Smooth muscle cell (in vitro differentiated cells): ENCODE measurements at regions not wholly inside any gene's neighbourhood (a gene's known extent, or its start where the extent isn't known, plus 50 kb on each side); places are given as distances from the start of the nearest gene placed in this dataset.

ENCODE experiments used
- DNase-seq: peaks from one replicate; lab custom pipeline; 2025; ENCODE audit not compliant: unreplicated experiment; lab: John Stamatoyannopoulos, UW
- H2AFZ ChIP-seq: fragments of 200-600 bp; sonication (generic); 2 replicates; pipeline ENCODE4 v1.6.0; 2016; ENCODE audit warnings: antibody characterized with exemption, low read depth, mild to moderate bottlenecking
- H3F3A ChIP-seq: fragments of 200-600 bp; sonication (generic); 2 replicates; pipeline ENCODE4 v1.6.0; 2017; ENCODE audit warnings: antibody characterized with exemption, low read depth
- H3K27ac ChIP-seq: fragments of 200-600 bp; sonication (generic); 2 replicates; pipeline ENCODE4 v1.5.1; 2016; ENCODE audit warnings: low read depth, mild to moderate bottlenecking
- H3K27me3 ChIP-seq: fragments of 200-600 bp; sonication (generic); 2 replicates; pipeline ENCODE4 v1.6.1; 2016; ENCODE audit warnings: low read depth, mild to moderate bottlenecking
- H3K36me3 ChIP-seq: fragments of 200-600 bp; sonication (generic); 2 replicates; pipeline ENCODE4 v1.5.1; 2016; ENCODE audit warnings: low read depth
- H3K4me1 ChIP-seq: fragments of 200-600 bp; sonication (generic); 2 replicates; pipeline ENCODE4 v1.5.1; 2016; ENCODE audit warnings: low read depth
- H3K4me2 ChIP-seq: fragments of 200-600 bp; sonication (generic); 2 replicates; pipeline ENCODE4 v1.6.0; 2016; ENCODE audit warnings: mild to moderate bottlenecking
- H3K4me3 ChIP-seq: fragments of 200-600 bp; sonication (generic); 2 replicates; pipeline ENCODE4 v1.5.1; 2016; ENCODE audit warnings: mild to moderate bottlenecking
- H3K79me2 ChIP-seq: fragments of 200-600 bp; sonication (generic); 2 replicates; pipeline ENCODE4 v1.6.0; 2016; ENCODE audit warnings: low read depth, mild to moderate bottlenecking
- H3K9ac ChIP-seq: fragments of 200-600 bp; sonication (generic); 2 replicates; pipeline ENCODE4 v1.6.0; 2016; ENCODE audit warnings: low read depth
- H3K9me3 ChIP-seq: fragments of 200-600 bp; sonication (generic); replicated peaks from 2 replicates; pipeline ENCODE4 v1.5.1; 2016; ENCODE audit warnings: low read depth
- H4K20me1 ChIP-seq: fragments of 200-600 bp; sonication (generic); 2 replicates; pipeline ENCODE4 v1.6.0; 2016; ENCODE audit warnings: low read depth
- CTCF ChIP-seq: fragments of 200-600 bp; sonication (generic); IDR thresholded peaks from 2 replicates; pipeline ENCODE4 v1.5.1; 2017; ENCODE audit warnings: borderline replicate concordance, mild to moderate bottlenecking, antibody characterized with exemption; ENCODE audit not compliant: insufficient read depth, poor library complexity, severe bottlenecking
- WGBS: methylation state at CpG from one replicate; pipeline ENCODE4 v1.1.7; 2016; ENCODE audit warnings: low lambda C conversion rate; 5-methylcytosine and 5-hydroxymethylcytosine counted together

- Histone ChIP-seq H3K9me3 (no peaks in the 10 kb centered on the region), H3K79me2 (no peaks in the 10 kb centered on the region), H3K27me3 (no peaks in the 10 kb centered on the region), H3K4me3 (no peak overlapping the region), H3K4me1 (no peaks in the 10 kb centered on the region), H3K9ac (no peak overlapping the region), H3K4me2 (no peak overlapping the region), H2AFZ (no peak overlapping the region), H3K36me3 (no peaks in the 10 kb centered on the region), H3F3A (no peaks in the 10 kb centered on the region), H3K27ac (no peak overlapping the region), H4K20me1 (no peaks in the 10 kb centered on the region)
- TF ChIP-seq CTCF: no peak
- DNase-seq: no peak
Observed at GRCh38 chr9:84604223-84604622, 65.3 kb upstream of the NTRK2 start.

GRCh38 chr9:84609779-84610178 is 59.8 kb upstream of the NTRK2 start:
- TF ChIP-seq CTCF: no peak
- Histone ChIP-seq H3K4me1 (no peaks in the 10 kb centered on the region), H3K9me3 (no peaks in the 10 kb centered on the region), H4K20me1 (no peaks in the 10 kb centered on the region), H3K4me2 (no peak overlapping the region), H2AFZ (no peak overlapping the region), H3F3A (no peaks in the 10 kb centered on the region), H3K79me2 (no peaks in the 10 kb centered on the region), H3K27ac (no peak overlapping the region), H3K4me3 (no peak overlapping the region), H3K9ac (no peak overlapping the region), H3K27me3 (no peaks in the 10 kb centered on the region), H3K36me3 (no peaks in the 10 kb centered on the region)
- no peak for DNase-seq

GRCh38 chr9:84613431-84613830 is 56.1 kb upstream of the NTRK2 start:
- Histone ChIP-seq H3F3A (no peaks in the 10 kb centered on the region), H3K9ac (no peak overlapping the region), H4K20me1 (no peaks in the 10 kb centered on the region), H3K27ac (no peak overlapping the region), H3K4me1 (peaks cover 3% of the 10 kb centered on the region), H3K4me3 (no peak overlapping the region), H2AFZ (no peak overlapping the region), H3K4me2 (no peak overlapping the region), H3K9me3 (no peaks in the 10 kb centered on the region), H3K79me2 (no peaks in the 10 kb centered on the region), H3K36me3 (no peaks in the 10 kb centered on the region), H3K27me3 (no peaks in the 10 kb centered on the region)
- whole genome bisulfite sequencing: 91% methylated on average over 2 of the region's 2 CpGs
- DNase-seq: no peak
- TF ChIP-seq CTCF: no peak

- no peak overlapping the region for H3K4me2 ChIP-seq
- no peak overlapping the region for H3K4me3 ChIP-seq
- peaks cover 3% of the 10 kb centered on the region for H3K4me1 ChIP-seq
- no peak overlapping the region for H3K9ac ChIP-seq
- H3K27me3 ChIP-seq: no peaks in the 10 kb centered on the region
- H3K36me3 ChIP-seq: no peaks in the 10 kb centered on the region
- H4K20me1 ChIP-seq: no peaks in the 10 kb centered on the region
- 44% methylated on average over 3 of the region's 3 CpGs for WGBS
- TF ChIP-seq CTCF: no peak
- no peak overlapping the region for H3K27ac ChIP-seq
- H3K79me2 ChIP-seq: no peaks in the 10 kb centered on the region
- DNase-seq: no peak
- no peaks in the 10 kb centered on the region for H3K9me3 ChIP-seq
- no peaks in the 10 kb centered on the region for H3F3A ChIP-seq
- no peak overlapping the region for H2AFZ ChIP-seq
Observed at GRCh38 chr9:84615544-84615943, 54.0 kb upstream of the NTRK2 start.
